ENCODE measurements at regions not wholly inside any gene's neighbourhood (a gene's known extent, or its start where the extent isn't known, plus 50 kb on each side); places are given as distances from the start of the nearest gene placed in this dataset.

DNA sequence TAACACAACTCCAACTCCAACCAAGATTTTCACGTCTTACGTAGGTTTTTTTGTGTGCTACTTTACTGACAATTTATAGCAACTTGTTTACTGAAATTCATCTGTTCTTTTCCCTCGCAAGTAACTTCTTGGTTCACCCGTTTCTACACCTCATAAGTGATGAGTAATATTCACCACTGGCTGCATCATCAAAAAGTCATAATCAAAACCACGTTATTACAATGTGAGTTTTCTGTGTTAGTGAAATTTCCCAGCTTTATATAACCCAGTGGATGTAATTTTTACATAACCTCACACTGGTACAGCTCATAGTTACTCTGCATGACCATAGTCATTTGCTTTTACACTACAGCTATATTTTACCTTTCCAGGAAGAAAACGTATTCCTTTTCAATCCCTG lies 401.1 kb upstream of the LYPLAL1 start:
- Histone ChIP-seq H3K4me1 (no peaks in the 10 kb centered on the region), H3K27me3 (no peaks in the 10 kb centered on the region), H3K27ac (no peak overlapping the region), H3K36me3 (no peaks in the 10 kb centered on the region), H3K4me3 (no peak overlapping the region), H3K9me3 (no peaks in the 10 kb centered on the region)
- no peak for TF ChIP-seq POLR2A (IDR thresholded peaks at IDR 0.05)
- DNase-seq: no peak
- intact Hi-C loops (cut with DNase I): no loop called here
- WGBS, 2 donors: 55 to 56% methylated on average over 6 of the region's 6 CpGs

DNA sequence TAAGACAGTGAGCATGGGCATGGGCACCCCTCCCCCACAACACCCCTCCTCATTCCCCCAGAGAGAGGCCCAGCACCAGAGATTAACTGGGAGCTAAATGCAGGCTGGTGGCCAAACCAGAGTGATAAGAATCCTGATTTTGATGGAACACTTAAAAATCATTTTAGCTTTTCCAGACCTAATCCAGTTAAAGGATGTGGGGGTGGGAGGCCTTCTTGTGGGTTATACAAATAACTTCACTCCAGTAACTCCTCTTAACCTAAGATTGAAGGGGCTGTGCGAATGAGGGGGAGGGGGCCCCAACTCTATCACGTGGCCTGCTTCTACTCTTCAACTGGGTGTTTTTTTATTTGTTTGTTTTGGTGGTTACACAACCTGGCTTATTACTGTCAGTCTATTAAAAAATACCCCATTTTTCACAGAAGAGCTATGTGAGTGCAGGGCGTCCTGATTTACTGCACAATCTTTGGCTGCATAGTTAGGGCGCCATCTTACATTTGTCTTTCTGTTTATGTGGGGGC lies 398.1 kb upstream of the LYPLAL1 start:
- 86 to 88% methylated on average over 4 of the region's 4 CpGs for WGBS, 2 donors
- no peaks in the 10 kb centered on the region for H3K4me1 ChIP-seq
- intact Hi-C loops (cut with DNase I): no loop called here
- H3K27me3 ChIP-seq: no peaks in the 10 kb centered on the region
- no peak for DNase-seq
- no peaks in the 10 kb centered on the region for H3K36me3 ChIP-seq
- H3K27ac ChIP-seq: no peak overlapping the region
- TF ChIP-seq, protein P1, sequence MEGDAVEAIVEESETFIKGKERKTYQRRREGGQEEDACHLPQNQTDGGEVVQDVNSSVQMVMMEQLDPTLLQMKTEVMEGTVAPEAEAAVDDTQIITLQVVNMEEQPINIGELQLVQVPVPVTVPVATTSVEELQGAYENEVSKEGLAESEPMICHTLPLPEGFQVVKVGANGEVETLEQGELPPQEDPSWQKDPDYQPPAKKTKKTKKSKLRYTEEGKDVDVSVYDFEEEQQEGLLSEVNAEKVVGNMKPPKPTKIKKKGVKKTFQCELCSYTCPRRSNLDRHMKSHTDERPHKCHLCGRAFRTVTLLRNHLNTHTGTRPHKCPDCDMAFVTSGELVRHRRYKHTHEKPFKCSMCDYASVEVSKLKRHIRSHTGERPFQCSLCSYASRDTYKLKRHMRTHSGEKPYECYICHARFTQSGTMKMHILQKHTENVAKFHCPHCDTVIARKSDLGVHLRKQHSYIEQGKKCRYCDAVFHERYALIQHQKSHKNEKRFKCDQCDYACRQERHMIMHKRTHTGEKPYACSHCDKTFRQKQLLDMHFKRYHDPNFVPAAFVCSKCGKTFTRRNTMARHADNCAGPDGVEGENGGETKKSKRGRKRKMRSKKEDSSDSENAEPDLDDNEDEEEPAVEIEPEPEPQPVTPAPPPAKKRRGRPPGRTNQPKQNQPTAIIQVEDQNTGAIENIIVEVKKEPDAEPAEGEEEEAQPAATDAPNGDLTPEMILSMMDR (IDR thresholded peaks at IDR 0.05): no peak
- TF ChIP-seq POLR2A (IDR thresholded peaks at IDR 0.05): no peak
- H3K4me3 ChIP-seq: no peak overlapping the region
- H3K9me3 ChIP-seq: no peaks in the 10 kb centered on the region

DNA sequence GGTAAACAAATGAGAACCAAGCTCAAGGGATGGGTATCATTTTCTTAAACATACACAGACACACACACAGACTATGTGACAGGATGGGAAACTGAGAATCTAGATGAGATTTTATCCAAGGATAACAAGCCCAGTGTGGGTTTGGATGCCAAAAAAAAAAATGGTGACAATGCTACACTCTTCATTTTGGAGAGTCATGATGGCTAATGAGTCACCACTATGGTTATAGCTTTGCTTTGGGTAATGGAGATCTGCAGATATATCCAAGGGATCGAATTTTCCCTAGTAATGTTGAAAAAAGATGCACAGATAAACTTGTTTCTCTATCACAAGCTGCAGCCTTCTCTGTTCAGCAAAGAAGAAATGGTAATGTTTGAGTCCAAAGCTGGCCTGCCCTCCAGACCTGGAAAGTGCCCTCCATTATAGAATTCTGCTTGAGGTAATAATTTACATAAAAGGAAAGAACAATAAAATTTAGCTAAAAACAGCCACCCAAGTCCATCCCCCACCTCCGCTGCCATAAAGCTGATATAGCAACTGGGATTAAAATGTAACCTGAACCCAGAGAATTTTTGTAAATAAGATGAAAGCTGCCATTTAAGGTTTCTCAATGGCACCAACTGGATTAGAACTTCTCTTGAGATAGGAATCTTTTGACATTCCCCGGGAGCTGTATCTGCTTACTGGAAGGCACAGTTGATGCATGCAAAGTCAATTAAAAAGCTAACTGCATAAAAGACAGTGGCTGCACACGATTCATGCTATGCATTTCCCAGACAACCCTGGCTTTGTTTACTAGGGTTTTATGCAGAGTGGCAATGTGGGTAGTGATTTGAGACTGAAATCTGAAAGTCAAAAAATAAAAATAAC lies 395.2 kb upstream of the LYPLAL1 start:
- WGBS, 2 donors: 55 to 65% methylated on average over 4 of the region's 4 CpGs
- no peak for TF ChIP-seq POLR2A (IDR thresholded peaks at IDR 0.05)
- no peaks in the 10 kb centered on the region for H3K27me3 ChIP-seq

DNA sequence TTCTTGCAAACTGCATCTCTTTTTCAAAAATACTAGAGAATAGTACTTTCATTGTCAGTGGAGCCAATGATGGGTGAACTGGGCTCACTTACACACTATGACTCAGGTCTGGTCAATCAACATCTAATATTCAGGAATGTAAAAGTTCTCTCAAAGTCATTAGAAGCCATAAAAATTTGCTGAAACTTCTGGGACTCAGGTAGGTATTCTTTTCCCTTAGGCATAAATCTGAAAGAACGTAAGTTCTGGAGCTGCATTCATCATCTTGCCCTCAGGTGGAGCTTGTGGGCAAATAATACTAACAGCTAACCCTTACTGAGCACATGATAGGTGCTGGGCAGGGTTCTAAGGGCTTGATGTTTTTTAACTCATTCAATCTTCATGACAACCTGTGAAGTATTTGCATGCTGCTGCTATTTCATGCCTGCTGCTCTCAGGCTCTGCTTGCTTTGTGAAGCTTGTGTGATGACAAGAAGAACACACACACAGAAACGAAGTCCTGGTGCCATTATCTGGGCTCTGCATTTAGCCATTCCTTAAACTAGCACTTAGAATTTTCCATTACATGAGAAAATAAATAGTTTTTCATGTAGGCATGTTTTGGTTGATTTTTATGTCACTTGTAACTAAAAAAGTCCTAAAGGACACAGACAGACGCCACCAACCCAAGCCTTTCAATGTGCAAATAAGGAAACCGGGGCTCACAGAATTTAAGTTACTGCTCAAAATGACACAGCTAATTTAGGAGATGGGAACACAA lies 394.2 kb upstream of the LYPLAL1 start:
- Histone ChIP-seq H3K4me3 (no peak overlapping the region), H3K36me3 (no peaks in the 10 kb centered on the region), H3K9me3 (no peaks in the 10 kb centered on the region), H3K27me3 (no peaks in the 10 kb centered on the region), H3K4me1 (no peaks in the 10 kb centered on the region), H3K27ac (no peak overlapping the region)
- 74 to 81% methylated on average over 4 of the region's 4 CpGs for WGBS, 2 donors
- TF ChIP-seq, protein P1 (IDR thresholded peaks at IDR 0.05): no peak
- no peak for TF ChIP-seq POLR2A (IDR thresholded peaks at IDR 0.05)
- DNase-seq: no peak
- intact Hi-C loops (cut with DNase I): no loop called here

More for the DNA sequence above, 395.2 kb upstream of the LYPLAL1 start:
- H3K4me3 ChIP-seq: no peak overlapping the region
- no peaks in the 10 kb centered on the region for H3K9me3 ChIP-seq
- no peaks in the 10 kb centered on the region for H3K36me3 ChIP-seq
- DNase-seq: no peak
- intact Hi-C loops (cut with DNase I): no loop called here
- no peaks in the 10 kb centered on the region for H3K4me1 ChIP-seq
- no peak overlapping the region for H3K27ac ChIP-seq

DNA sequence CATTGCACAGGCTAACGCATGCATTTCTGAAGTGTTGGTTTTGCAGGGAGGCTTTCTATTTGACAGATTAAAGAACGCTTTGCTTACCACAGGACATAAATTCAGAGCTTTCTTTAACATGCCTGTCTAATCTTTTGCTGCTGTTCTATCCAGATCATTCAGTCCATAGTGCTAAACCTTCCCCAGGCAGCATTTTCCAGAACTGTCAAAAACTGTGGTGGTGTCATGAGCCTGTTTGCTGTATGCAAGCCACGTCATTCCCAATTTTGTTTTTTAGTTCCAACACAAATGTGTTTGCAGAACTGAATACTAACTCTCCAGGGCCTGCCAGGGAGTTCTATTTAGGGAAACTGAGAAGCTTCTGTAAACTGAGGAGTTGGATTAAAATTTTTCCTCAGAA lies 390.5 kb upstream of the LYPLAL1 start:
- H3K27me3 ChIP-seq: no peaks in the 10 kb centered on the region
- no peak overlapping the region for H3K4me3 ChIP-seq
- TF ChIP-seq, protein P1 (IDR thresholded peaks at IDR 0.05): no peak
- no peak for TF ChIP-seq POLR2A (IDR thresholded peaks at IDR 0.05)
- no peaks in the 10 kb centered on the region for H3K36me3 ChIP-seq
- peaks cover 0 to 4% (median 0%) of the 10 kb centered on the region in 3 donors for H3K4me1 ChIP-seq
- DNase-seq: no peak
- intact Hi-C loops (cut with DNase I): no loop called here
- H3K9me3 ChIP-seq: no peaks in the 10 kb centered on the region
- WGBS, 2 donors: 72 to 73% methylated on average over 3 of the region's 3 CpGs
- no peak overlapping the region for H3K27ac ChIP-seq

DNA sequence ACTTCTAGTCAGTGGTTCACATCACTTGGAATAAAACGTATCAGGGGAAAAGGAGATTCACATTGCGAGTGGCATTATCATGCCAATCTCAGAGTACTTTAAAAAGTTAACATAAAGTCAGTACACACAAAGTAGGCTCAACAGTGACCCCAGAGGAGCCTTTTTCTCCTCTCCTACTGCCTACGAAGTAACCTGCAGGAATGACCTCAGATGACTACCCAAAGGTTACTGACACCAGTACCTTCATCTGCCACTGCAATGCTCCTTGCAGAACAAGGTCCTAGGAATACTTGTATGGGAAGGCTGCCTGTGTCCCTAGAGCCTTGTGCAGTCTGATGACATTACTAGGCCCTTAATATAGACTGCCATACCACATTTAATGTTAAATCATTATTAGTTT lies 389.8 kb upstream of the LYPLAL1 start:
- H3K4me1 ChIP-seq: peaks cover 0 to 4% (median 0%) of the 10 kb centered on the region in 3 donors
- no peak for DNase-seq
- no peaks in the 10 kb centered on the region for H3K9me3 ChIP-seq
- TF ChIP-seq POLR2A (IDR thresholded peaks at IDR 0.05): no peak
- TF ChIP-seq, protein P1 (IDR thresholded peaks at IDR 0.05): no peak
- H3K27me3 ChIP-seq: no peaks in the 10 kb centered on the region
- no peak overlapping the region for H3K27ac ChIP-seq
- no peak overlapping the region for H3K4me3 ChIP-seq
- no peaks in the 10 kb centered on the region for H3K36me3 ChIP-seq
- 68 to 75% methylated on average over 3 of the region's 3 CpGs for WGBS, 2 donors
- intact Hi-C loops (cut with DNase I): no loop called here

Data from esophagus squamous epithelium (tissue), 5 donors.